ENCODE measurements at regions not wholly inside any gene's neighbourhood (a gene's known extent, or its start where the extent isn't known, plus 50 kb on each side); places are given as distances from the start of the nearest gene placed in this dataset.

DNA sequence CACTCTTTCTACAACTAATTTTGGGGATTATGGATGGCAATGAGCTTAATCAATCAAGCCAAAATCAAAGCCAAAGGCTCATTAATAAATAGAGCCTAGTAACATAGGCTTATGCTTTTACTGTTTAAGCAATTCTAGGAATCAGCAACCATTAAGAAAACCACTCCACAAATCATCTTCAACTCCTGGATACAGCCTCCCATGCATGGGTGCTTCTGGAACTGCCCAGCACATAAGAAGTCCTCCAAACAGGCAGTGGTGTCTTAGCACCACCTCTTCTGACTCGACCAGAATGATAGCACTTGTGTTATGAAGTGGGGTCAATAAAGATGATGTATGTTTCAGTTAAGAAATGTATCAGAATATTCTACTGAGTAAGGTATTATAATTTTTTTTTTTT lies 104.4 kb upstream of the SERPINE2 start:
- no peak for DNase-seq (ENCODE audit: low spot score in 2 of 2, unreplicated experiment in 2 of 2)
- Mint-ChIP-seq H3K27ac (no peak overlapping the region), H3K27me3 (ENCODE audit: low read depth) (no peaks in the 10 kb centered on the region), H3K36me3 (no peaks in the 10 kb centered on the region), H3K4me1 (peaks cover 8% of the 10 kb centered on the region), H3K9me3 (peaks cover 4% of the 10 kb centered on the region), H3K4me3 (no peak overlapping the region)
- TF ChIP-seq, protein P1, sequence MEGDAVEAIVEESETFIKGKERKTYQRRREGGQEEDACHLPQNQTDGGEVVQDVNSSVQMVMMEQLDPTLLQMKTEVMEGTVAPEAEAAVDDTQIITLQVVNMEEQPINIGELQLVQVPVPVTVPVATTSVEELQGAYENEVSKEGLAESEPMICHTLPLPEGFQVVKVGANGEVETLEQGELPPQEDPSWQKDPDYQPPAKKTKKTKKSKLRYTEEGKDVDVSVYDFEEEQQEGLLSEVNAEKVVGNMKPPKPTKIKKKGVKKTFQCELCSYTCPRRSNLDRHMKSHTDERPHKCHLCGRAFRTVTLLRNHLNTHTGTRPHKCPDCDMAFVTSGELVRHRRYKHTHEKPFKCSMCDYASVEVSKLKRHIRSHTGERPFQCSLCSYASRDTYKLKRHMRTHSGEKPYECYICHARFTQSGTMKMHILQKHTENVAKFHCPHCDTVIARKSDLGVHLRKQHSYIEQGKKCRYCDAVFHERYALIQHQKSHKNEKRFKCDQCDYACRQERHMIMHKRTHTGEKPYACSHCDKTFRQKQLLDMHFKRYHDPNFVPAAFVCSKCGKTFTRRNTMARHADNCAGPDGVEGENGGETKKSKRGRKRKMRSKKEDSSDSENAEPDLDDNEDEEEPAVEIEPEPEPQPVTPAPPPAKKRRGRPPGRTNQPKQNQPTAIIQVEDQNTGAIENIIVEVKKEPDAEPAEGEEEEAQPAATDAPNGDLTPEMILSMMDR (IDR thresholded peaks at IDR 0.05; ENCODE audit: unreplicated experiment) = no peak

DNA sequence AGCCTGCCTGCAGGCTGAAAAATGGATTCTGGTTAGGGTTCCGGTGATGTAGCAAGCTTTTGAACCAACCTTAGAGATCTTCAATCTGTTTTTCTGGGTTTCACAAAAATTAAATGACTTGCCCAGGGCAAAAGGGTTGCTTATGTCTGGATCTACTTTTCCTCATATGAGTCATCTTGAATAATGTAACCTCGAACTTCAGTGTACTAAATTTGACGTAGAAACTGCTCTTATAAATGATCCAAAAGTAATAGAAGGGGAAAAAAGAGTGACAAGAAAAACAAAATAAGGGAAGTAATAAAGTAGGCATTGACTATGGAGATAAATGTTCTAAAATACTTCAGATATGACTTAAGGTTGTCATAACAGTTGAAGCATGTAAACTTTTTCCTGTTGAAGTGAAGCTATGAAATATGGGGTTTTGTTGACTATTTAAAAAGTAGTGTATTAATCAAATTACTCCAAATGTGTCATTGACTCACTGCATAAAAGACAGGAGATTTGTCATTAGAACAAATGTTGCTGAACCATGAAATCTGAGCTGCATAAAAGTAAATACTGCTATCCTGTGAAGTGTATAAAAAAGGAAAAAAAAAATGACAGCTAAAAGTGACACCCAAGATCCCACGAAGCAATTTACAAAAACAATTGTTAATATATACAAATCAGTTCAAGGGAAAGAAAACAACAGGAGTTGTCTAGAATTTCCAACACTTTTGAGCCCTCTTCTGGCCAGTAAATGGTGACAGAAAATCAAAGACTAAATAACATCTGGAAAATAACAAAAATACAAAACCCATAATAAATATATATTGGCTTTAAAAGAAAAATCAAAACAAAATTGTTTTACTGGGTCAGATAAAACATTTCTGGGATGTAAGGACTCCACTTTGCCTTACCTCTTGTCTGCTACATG lies 103.6 kb upstream of the SERPINE2 start:
- H3K27me3 Mint-ChIP-seq (ENCODE audit: low read depth) = no peaks in the 10 kb centered on the region
- DNase-seq (ENCODE audit: low spot score in 2 of 2, unreplicated experiment in 2 of 2) = no peak
- no peak overlapping the region for H3K27ac Mint-ChIP-seq
- H3K36me3 Mint-ChIP-seq = no peaks in the 10 kb centered on the region
- TF ChIP-seq, protein P1 (IDR thresholded peaks at IDR 0.05; ENCODE audit: unreplicated experiment) = no peak
- peaks cover 8% of the 10 kb centered on the region for H3K4me1 Mint-ChIP-seq
- H3K9me3 Mint-ChIP-seq = peaks cover 9% of the 10 kb centered on the region
- no peak overlapping the region for H3K4me3 Mint-ChIP-seq

DNA sequence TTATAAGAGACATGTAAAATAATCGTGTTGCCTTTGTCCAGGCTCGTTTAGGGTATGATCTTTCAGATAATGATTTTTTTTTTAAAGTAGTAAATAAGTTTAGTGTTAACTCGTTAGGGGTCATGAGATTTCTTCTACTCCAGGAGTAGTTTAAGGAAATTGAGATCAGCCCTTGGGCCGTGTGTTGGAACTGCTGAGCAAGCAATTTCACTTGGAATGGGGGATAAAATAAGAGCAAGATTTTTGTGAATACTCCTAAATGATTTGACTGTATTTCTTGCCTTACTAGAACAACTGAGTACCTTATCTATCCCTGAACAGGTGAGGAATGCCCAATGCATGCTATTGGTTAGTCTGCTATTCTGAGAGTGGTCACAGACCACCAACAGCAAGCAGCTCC lies 102.2 kb upstream of the SERPINE2 start:
- H3K4me1 Mint-ChIP-seq = peaks cover 8% of the 10 kb centered on the region
- H3K36me3 Mint-ChIP-seq = no peaks in the 10 kb centered on the region
- DNase-seq (ENCODE audit: low spot score in 2 of 2, unreplicated experiment in 2 of 2) = no peak
- no peak overlapping the region for H3K27ac Mint-ChIP-seq
- TF ChIP-seq, protein P1 (IDR thresholded peaks at IDR 0.05; ENCODE audit: unreplicated experiment) = no peak
- no peak overlapping the region for H3K4me3 Mint-ChIP-seq
- H3K9me3 Mint-ChIP-seq = peaks cover 9% of the 10 kb centered on the region
- H3K27me3 Mint-ChIP-seq (ENCODE audit: low read depth) = no peaks in the 10 kb centered on the region

DNA sequence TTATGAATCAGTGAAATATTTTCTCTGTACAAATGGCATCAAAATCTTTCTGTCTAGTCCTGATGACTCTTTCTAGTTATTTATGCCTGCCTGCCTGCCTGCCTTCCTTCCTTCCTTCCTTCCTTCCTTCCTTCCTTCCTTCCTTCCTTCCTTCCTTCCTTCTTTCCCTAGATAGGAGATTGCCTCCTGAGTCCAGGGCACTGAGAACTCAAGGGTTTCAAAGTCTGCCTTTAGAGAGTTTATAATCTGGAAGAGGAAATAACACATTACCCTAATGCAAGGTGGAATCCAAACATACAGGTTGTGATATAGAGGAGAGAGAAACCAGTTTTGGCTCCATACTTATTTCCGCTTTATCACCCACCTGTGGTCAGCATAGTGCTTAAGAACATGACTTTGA lies 98.1 kb upstream of the SERPINE2 start:
- TF ChIP-seq, protein P1 (IDR thresholded peaks at IDR 0.05; ENCODE audit: unreplicated experiment) = no peak
- no peak overlapping the region for H3K27ac Mint-ChIP-seq
- peaks cover under 1% of the 10 kb centered on the region for H3K4me1 Mint-ChIP-seq
- H3K9me3 Mint-ChIP-seq = peaks cover 9% of the 10 kb centered on the region
- DNase-seq (ENCODE audit: low spot score in 2 of 2, unreplicated experiment in 2 of 2) = no peak
- H3K4me3 Mint-ChIP-seq = no peak overlapping the region
- H3K27me3 Mint-ChIP-seq (ENCODE audit: low read depth) = no peaks in the 10 kb centered on the region
- no peaks in the 10 kb centered on the region for H3K36me3 Mint-ChIP-seq

DNA sequence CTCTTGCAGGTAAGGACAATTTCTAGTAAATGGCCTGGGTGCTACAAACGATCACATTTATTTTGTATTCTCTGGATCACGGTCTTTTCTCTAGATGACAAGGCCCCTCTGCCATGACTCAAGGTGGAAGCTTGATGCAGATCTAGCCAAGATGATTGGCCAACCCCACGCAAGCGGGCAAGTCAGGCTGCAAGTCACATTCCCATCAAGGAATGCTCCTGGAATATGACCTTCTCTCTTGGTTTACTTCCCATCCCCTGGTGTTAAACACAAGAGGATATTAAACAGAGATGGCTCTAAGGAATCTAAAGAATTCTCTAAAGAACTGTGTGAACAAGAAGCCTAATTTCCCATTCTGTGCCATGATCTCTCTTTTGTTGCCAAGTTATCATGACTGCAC lies 97.3 kb upstream of the SERPINE2 start:
- Mint-ChIP-seq H3K27me3 (ENCODE audit: low read depth) (no peaks in the 10 kb centered on the region), H3K4me3 (no peak overlapping the region), H3K9me3 (peaks cover 9% of the 10 kb centered on the region), H3K27ac (no peak overlapping the region), H3K36me3 (no peaks in the 10 kb centered on the region), H3K4me1 (no peaks in the 10 kb centered on the region)
- no peak for DNase-seq (ENCODE audit: low spot score in 2 of 2, unreplicated experiment in 2 of 2)
- TF ChIP-seq, protein P1 (IDR thresholded peaks at IDR 0.05; ENCODE audit: unreplicated experiment) = no peak
